ENCODE measurements at regions not wholly inside any gene's neighbourhood (a gene's known extent, or its start where the extent isn't known, plus 50 kb on each side); places are given as distances from the start of the nearest gene placed in this dataset.

- ChIA-PET POLR2A (no interaction called here), RAD21 (ENCODE audit: low non-redundant PET in 1 of 2, low total read pairs in 2 of 2, uncharacterized antibody in 2 of 2, unreplicated experiment in 2 of 2) (no interaction called here), CTCF (no interaction called here)
- Histone ChIP-seq H3K79me2 (ENCODE audit: insufficient read depth, low read length) (no peaks in the 10 kb centered on the region), H3K9me2 (ENCODE audit: insufficient read depth) (no peaks in the 10 kb centered on the region), H3K27ac (ENCODE audit: low read depth, low read length) (no peak overlapping the region), H4K20me1 (ENCODE audit: insufficient read depth) (no peaks in the 10 kb centered on the region), H3K27me3 (ENCODE audit: insufficient read depth, low read length) (no peaks in the 10 kb centered on the region), H3K9me3 (ENCODE audit: control insufficient read depth in 1 of 2, insufficient read depth in 1 of 2, low read depth in 1 of 2, low read length in 2 of 2) (no peaks in the 10 kb centered on the region; a peak in 1 of 4 replicates), H3K9ac (ENCODE audit: low read length) (no peak overlapping the region), H3K4me1 (ENCODE audit: control insufficient read depth in 1 of 2, insufficient read depth in 2 of 2, low read length in 2 of 2) (peaks cover 3 to 9% of the 10 kb centered on the region in 2 experiments; a peak in 3 of 4 replicates), H3K36me3 (ENCODE audit: control insufficient read depth in 1 of 2, insufficient read depth in 2 of 2, low read length in 2 of 2) (no peaks in the 10 kb centered on the region), H3K4me3 (replicated peaks in 1 of 2; ENCODE audit: low read depth in 1 of 2, low read length in 2 of 2) (no peak overlapping the region), H2AFZ (ENCODE audit: low read depth, low read length, poor library complexity, severe bottlenecking) (no peak overlapping the region), H3K4me2 (ENCODE audit: low read length) (no peak overlapping the region)
- ATAC-seq (no peak), DNase-seq (ENCODE audit: low read depth, low spot score) (no peak)
- BruUV-seq (replicated peaks): no TSS peak
- intact Hi-C loops (cut with micrococcal nuclease): no loop called here
- no peak for TF ChIP-seq CEBPB (IDR thresholded peaks at IDR 0.05; ENCODE audit: low read depth)
- no peak for TF ChIP-seq ELF1 (IDR thresholded peaks at IDR 0.05; ENCODE audit: borderline replicate concordance, low read depth)
- no peak for TF ChIP-seq EGR1 (IDR thresholded peaks at IDR 0.05; ENCODE audit: low read depth)
- no peak for TF ChIP-seq JUND (IDR thresholded peaks at IDR 0.05)
- TF ChIP-seq ZNF274 (IDR thresholded peaks at IDR 0.05; ENCODE audit: low read depth, low read length): no peak
- TF ChIP-seq EZH2phosphoT487 (IDR thresholded peaks at IDR 0.05; ENCODE audit: borderline replicate concordance): no peak
- no peak for TF ChIP-seq ZBTB33 (IDR thresholded peaks at IDR 0.05; ENCODE audit: extremely low read depth, insufficient replicate concordance, low read length)
- no peak for TF ChIP-seq ZFX (IDR thresholded peaks at IDR 0.05)
- no peak for TF ChIP-seq RAD21 (IDR thresholded peaks at IDR 0.05; ENCODE audit: low read depth)
- no peak for TF ChIP-seq POLR2A (IDR thresholded peaks at IDR 0.05; ENCODE audit: borderline replicate concordance, extremely low read depth, insufficient read depth, insufficient read length)
- no peak for TF ChIP-seq SIN3A (IDR thresholded peaks at IDR 0.05; ENCODE audit: low read depth)
- no peak for TF ChIP-seq SP1 (IDR thresholded peaks at IDR 0.05; ENCODE audit: low read depth)
- TF ChIP-seq MAX (IDR thresholded peaks at IDR 0.05): no peak
- no peak for TF ChIP-seq CTCF (IDR thresholded peaks at IDR 0.05 in 2 of 3, conservative IDR thresholded peaks at IDR 0.05 in 1 of 3; ENCODE audit: borderline replicate concordance in 1 of 3, insufficient read depth in 1 of 3, low read depth in 2 of 3, low read length in 2 of 3)
- no peak for TF ChIP-seq CBX3 (IDR thresholded peaks at IDR 0.05; ENCODE audit: low read depth)
- TF ChIP-seq YY1 (IDR thresholded peaks at IDR 0.05; ENCODE audit: extremely low read depth, insufficient replicate concordance, low read depth, low read length): no peak
These were observed 258.4 kb downstream of the SPRY2 start for GRCh38 chr13:80082396-80083080.
